H1 (cell line): ENCODE measurements at regions not wholly inside any gene's neighbourhood (a gene's known extent, or its start where the extent isn't known, plus 50 kb on each side); places are given as distances from the start of the nearest gene placed in this dataset.

Experiments used
- BCL11A ChIP-seq, 2 experiments: IDR thresholded peaks; one replicate each; pipeline ENCODE4 v1.6.1; 2011; ENCODE audit warnings: low read depth in 2 of 2, low read length in 2 of 2, mild to moderate bottlenecking in 2 of 2
- EGR1 ChIP-seq: IDR thresholded peaks from 2 replicates; pipeline ENCODE4 v1.6.1; 2011; ENCODE audit warnings: low read depth, low read length, borderline replicate concordance
- FOSL1 ChIP-seq: IDR thresholded peaks from 2 replicates; pipeline ENCODE4 v1.6.1; 2011; ENCODE audit warnings: mild to moderate bottlenecking, low read depth, low read length, moderate library complexity; ENCODE audit not compliant: insufficient read depth
- GABPA ChIP-seq: IDR thresholded peaks from 2 replicates; pipeline ENCODE4 v1.6.1; 2011; ENCODE audit warnings: mild to moderate bottlenecking, low read length, moderate library complexity, borderline replicate concordance; ENCODE audit not compliant: insufficient read depth
- GTF2F1 ChIP-seq: IDR thresholded peaks from 2 replicates; pipeline ENCODE4 v1.6.1; 2012; ENCODE audit warnings: low read depth, low read length, improper control_type of control experiment, borderline replicate concordance
- KDM5A ChIP-seq: fragments of 200-600 bp; IDR thresholded peaks from 2 replicates; pipeline ENCODE4 v1.7.1; 2012; ENCODE audit warnings: mild to moderate bottlenecking, low read length, inconsistent platforms, mixed read lengths
- RFX5 ChIP-seq: IDR thresholded peaks from 2 replicates; pipeline ENCODE4 v1.6.1; 2011; ENCODE audit warnings: low read depth, low read length, improper control_type of control experiment, borderline replicate concordance
- SAP30 ChIP-seq: fragments of 300-600 bp; sonication (generic); IDR thresholded peaks from 2 replicates; pipeline ENCODE4 v1.7.1; 2012; ENCODE audit warnings: low read length, moderate library complexity, mild to moderate bottlenecking, inconsistent platforms; ENCODE audit not compliant: insufficient read depth, insufficient replicate concordance
- SIRT6 ChIP-seq: IDR thresholded peaks from one replicate; pipeline ENCODE4 v1.7.1; 2012; ENCODE audit warnings: low read length, inconsistent platforms
- SRF ChIP-seq: IDR thresholded peaks from 2 replicates; pipeline ENCODE4 v1.6.1; 2011; ENCODE audit warnings: mild to moderate bottlenecking, low read depth, low read length, moderate library complexity
- SUZ12 ChIP-seq: fragments of 200-600 bp; sonication (generic); IDR thresholded peaks from 2 replicates; pipeline ENCODE4 v1.6.1; 2012; ENCODE audit warnings: mild to moderate bottlenecking, inconsistent platforms, low read length, moderate library complexity, mixed read lengths
- TEAD4 ChIP-seq: IDR thresholded peaks from 2 replicates; pipeline ENCODE4 v1.6.1; 2012; ENCODE audit warnings: low read depth, low read length, inconsistent platforms, mixed read lengths
- TF ChIP-seq, protein P1 (sequence below): fragments of 300-600 bp; sonication (generic); IDR thresholded peaks from 2 replicates; pipeline ENCODE4 v1.7.1; 2012; ENCODE audit warnings: low read length, moderate library complexity, mild to moderate bottlenecking, inconsistent platforms; ENCODE audit not compliant: insufficient replicate concordance

DNA sequence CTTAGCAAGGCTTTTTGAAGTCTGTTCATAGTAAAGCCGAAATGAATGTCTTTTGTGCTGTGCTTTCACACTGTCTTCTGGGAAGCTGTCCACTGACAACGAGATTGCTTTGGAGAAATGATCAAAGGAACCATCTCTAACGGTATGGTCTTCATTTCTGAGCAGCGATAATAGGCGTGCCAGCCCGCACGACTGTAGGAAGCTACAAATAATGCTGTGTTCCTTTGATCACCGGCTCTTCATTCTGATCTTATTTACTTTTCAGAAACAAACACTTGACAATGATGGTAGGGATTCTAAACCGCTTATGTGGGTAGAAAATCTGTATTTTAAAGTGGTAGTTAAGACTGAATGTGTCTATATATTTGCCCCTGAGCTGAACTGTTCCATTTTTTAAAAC lies 306.6 kb upstream of the EXOC2 start (continued):
- TF ChIP-seq, protein P1, sequence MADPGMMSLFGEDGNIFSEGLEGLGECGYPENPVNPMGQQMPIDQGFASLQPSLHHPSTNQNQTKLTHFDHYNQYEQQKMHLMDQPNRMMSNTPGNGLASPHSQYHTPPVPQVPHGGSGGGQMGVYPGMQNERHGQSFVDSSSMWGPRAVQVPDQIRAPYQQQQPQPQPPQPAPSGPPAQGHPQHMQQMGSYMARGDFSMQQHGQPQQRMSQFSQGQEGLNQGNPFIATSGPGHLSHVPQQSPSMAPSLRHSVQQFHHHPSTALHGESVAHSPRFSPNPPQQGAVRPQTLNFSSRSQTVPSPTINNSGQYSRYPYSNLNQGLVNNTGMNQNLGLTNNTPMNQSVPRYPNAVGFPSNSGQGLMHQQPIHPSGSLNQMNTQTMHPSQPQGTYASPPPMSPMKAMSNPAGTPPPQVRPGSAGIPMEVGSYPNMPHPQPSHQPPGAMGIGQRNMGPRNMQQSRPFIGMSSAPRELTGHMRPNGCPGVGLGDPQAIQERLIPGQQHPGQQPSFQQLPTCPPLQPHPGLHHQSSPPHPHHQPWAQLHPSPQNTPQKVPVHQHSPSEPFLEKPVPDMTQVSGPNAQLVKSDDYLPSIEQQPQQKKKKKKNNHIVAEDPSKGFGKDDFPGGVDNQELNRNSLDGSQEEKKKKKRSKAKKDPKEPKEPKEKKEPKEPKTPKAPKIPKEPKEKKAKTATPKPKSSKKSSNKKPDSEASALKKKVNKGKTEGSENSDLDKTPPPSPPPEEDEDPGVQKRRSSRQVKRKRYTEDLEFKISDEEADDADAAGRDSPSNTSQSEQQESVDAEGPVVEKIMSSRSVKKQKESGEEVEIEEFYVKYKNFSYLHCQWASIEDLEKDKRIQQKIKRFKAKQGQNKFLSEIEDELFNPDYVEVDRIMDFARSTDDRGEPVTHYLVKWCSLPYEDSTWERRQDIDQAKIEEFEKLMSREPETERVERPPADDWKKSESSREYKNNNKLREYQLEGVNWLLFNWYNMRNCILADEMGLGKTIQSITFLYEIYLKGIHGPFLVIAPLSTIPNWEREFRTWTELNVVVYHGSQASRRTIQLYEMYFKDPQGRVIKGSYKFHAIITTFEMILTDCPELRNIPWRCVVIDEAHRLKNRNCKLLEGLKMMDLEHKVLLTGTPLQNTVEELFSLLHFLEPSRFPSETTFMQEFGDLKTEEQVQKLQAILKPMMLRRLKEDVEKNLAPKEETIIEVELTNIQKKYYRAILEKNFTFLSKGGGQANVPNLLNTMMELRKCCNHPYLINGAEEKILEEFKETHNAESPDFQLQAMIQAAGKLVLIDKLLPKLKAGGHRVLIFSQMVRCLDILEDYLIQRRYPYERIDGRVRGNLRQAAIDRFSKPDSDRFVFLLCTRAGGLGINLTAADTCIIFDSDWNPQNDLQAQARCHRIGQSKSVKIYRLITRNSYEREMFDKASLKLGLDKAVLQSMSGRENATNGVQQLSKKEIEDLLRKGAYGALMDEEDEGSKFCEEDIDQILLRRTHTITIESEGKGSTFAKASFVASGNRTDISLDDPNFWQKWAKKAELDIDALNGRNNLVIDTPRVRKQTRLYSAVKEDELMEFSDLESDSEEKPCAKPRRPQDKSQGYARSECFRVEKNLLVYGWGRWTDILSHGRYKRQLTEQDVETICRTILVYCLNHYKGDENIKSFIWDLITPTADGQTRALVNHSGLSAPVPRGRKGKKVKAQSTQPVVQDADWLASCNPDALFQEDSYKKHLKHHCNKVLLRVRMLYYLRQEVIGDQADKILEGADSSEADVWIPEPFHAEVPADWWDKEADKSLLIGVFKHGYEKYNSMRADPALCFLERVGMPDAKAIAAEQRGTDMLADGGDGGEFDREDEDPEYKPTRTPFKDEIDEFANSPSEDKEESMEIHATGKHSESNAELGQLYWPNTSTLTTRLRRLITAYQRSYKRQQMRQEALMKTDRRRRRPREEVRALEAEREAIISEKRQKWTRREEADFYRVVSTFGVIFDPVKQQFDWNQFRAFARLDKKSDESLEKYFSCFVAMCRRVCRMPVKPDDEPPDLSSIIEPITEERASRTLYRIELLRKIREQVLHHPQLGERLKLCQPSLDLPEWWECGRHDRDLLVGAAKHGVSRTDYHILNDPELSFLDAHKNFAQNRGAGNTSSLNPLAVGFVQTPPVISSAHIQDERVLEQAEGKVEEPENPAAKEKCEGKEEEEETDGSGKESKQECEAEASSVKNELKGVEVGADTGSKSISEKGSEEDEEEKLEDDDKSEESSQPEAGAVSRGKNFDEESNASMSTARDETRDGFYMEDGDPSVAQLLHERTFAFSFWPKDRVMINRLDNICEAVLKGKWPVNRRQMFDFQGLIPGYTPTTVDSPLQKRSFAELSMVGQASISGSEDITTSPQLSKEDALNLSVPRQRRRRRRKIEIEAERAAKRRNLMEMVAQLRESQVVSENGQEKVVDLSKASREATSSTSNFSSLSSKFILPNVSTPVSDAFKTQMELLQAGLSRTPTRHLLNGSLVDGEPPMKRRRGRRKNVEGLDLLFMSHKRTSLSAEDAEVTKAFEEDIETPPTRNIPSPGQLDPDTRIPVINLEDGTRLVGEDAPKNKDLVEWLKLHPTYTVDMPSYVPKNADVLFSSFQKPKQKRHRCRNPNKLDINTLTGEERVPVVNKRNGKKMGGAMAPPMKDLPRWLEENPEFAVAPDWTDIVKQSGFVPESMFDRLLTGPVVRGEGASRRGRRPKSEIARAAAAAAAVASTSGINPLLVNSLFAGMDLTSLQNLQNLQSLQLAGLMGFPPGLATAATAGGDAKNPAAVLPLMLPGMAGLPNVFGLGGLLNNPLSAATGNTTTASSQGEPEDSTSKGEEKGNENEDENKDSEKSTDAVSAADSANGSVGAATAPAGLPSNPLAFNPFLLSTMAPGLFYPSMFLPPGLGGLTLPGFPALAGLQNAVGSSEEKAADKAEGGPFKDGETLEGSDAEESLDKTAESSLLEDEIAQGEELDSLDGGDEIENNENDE: no peak
- TF ChIP-seq SUZ12 (no peak), FOSL1 (no peak), TEAD4 (no peak), BCL11A (IDR thresholded peaks at IDR 0.05; ENCODE audit: low read depth in 2 of 2, low read length in 2 of 2) (no peak), KDM5A (no peak), GABPA (no peak), GTF2F1 (no peak), SRF (no peak), RFX5 (no peak), SAP30 (no peak), SIRT6 (no peak), EGR1 (no peak)
